ENCODE measurements at regions not wholly inside any gene's neighbourhood (a gene's known extent, or its start where the extent isn't known, plus 50 kb on each side); places are given as distances from the start of the nearest gene placed in this dataset.

- no peaks in the 10 kb centered on the region for H4K20me1 ChIP-seq (replicated peaks in 1 of 2; ENCODE audit: control insufficient read depth in 1 of 2, insufficient read depth in 2 of 2, low read length in 2 of 2)
- TF ChIP-seq BRCA1 (IDR thresholded peaks at IDR 0.05; ENCODE audit: low read depth, low read length) = no peak
- TF ChIP-seq POLR2AphosphoS5 (IDR thresholded peaks at IDR 0.05; ENCODE audit: low read depth, low read length) = no peak
- TF ChIP-seq SP1 (IDR thresholded peaks at IDR 0.05; ENCODE audit: low read depth, low read length) = no peak
- TF ChIP-seq KDM5A (IDR thresholded peaks at IDR 0.05; ENCODE audit: low read length) = no peak
- no peak overlapping the region for H2AK5ac ChIP-seq (ENCODE audit: low read depth, low read length)
- no peak overlapping the region for H3K9ac ChIP-seq (replicated peaks in 1 of 4; ENCODE audit: extremely low read depth in 1 of 4, low read depth in 3 of 4, low read length in 3 of 4)
- ChIA-PET POLR2A (ENCODE audit: partially characterized antibody) (no interaction called here), CTCF (ENCODE audit: partially characterized antibody) (interaction anchor here (0.6 to 1.7 kb wide), 4 partner anchors 8 to 823 kb away, joined by 3 to 5 read pairs (median 3); no protein-coding TSS in a partner anchor)
- FAIRE-seq (no peak), DNase-seq (ENCODE audit: low read depth in 1 of 2, low spot score in 2 of 2) (no peak)
- no peak overlapping the region for H4K5ac ChIP-seq (ENCODE audit: insufficient read length, low read depth, low read length)
- no peak overlapping the region for H2BK120ac ChIP-seq (replicated peaks; ENCODE audit: low read depth, low read length)
- H2AFZ ChIP-seq (ENCODE audit: low read length) = no peak overlapping the region
- H3K27ac ChIP-seq (ENCODE audit: low read depth, low read length) = no peak overlapping the region
- no peak overlapping the region for H3K4me3 ChIP-seq (ENCODE audit: extremely low read depth in 1 of 4, insufficient read depth in 2 of 4, low read depth in 3 of 4, low read length in 4 of 4)
- H3K36me3 ChIP-seq (ENCODE audit: control insufficient read depth in 2 of 4, insufficient read depth in 4 of 4, low read length in 3 of 4) = no peaks in the 10 kb centered on the region
- no peaks in the 10 kb centered on the region for H3K79me2 ChIP-seq (ENCODE audit: control insufficient read depth in 1 of 2, insufficient read depth in 2 of 2, low read length in 2 of 2)
- H3K4me2 ChIP-seq (ENCODE audit: insufficient read depth in 1 of 2, low read depth in 2 of 2, low read length in 2 of 2) = no peak overlapping the region
- H3K4ac ChIP-seq (replicated peaks; ENCODE audit: insufficient read length, low read depth, low read length) = no peak overlapping the region
- no peak overlapping the region for H4K91ac ChIP-seq (replicated peaks; ENCODE audit: insufficient read length, low read length)
- no peaks in the 10 kb centered on the region for H3K27me3 ChIP-seq (replicated peaks in 1 of 4; ENCODE audit: control insufficient read depth in 3 of 4, extremely low read depth in 1 of 4, insufficient read depth in 3 of 4, low read length in 3 of 4)
- no peaks in the 10 kb centered on the region for H3K9me3 ChIP-seq (ENCODE audit: insufficient read depth in 2 of 2, low read depth in 1 of 2, low read length in 1 of 2)
- H2BK12ac ChIP-seq (ENCODE audit: low read depth, low read length) = no peak overlapping the region
- no peak overlapping the region for H3K56ac ChIP-seq (replicated peaks; ENCODE audit: insufficient read length, low read depth, low read length)
- no peak overlapping the region for H2BK15ac ChIP-seq (ENCODE audit: low read length)
- no peaks in the 10 kb centered on the region for H3K23me2 ChIP-seq (ENCODE audit: low read depth, low read length)
- no peaks in the 10 kb centered on the region for H3K79me1 ChIP-seq (ENCODE audit: low read depth, low read length)
- H3K4me1 ChIP-seq (replicated peaks in 1 of 4; ENCODE audit: control insufficient read depth in 3 of 4, insufficient read depth in 4 of 4, low read length in 3 of 4) = no peaks in the 10 kb centered on the region
- no peak overlapping the region for H2BK20ac ChIP-seq (ENCODE audit: low read length)
- no peak overlapping the region for H2BK5ac ChIP-seq (ENCODE audit: low read depth, low read length)
- H3K23ac ChIP-seq (ENCODE audit: insufficient read length) = no peak overlapping the region
- H3K14ac ChIP-seq (ENCODE audit: insufficient read length) = no peak overlapping the region
- no peak overlapping the region for H3K18ac ChIP-seq (ENCODE audit: extremely low read depth, low read length)
- 87% methylated on average over 2 of the region's 2 CpGs; no CpG with 5 or more reads in 1 of the 2 experiments for WGBS, 2 experiments (ENCODE audit: extremely low coverage in 1 of 2, insufficient coverage in 1 of 2, insufficient read length in 1 of 2, insufficient replicate concordance in 2 of 2, low coverage in 1 of 2, low lambda C conversion rate in 2 of 2, missing lambda C conversion rate in 1 of 2)
- no peak overlapping the region for H4K8ac ChIP-seq (ENCODE audit: extremely low read depth, insufficient read depth, low read length)
Observed at GRCh38 chr13:21997726-21998125, 326.9 kb downstream of the FGF9 start.
